ENCODE measurements at regions not wholly inside any gene's neighbourhood (a gene's known extent, or its start where the extent isn't known, plus 50 kb on each side); places are given as distances from the start of the nearest gene placed in this dataset.

- Histone ChIP-seq H3K4me3 (ENCODE audit: low read length) (no peak overlapping the region), H3K27ac (ENCODE audit: low read length) (no peak overlapping the region), H3K27me3 (ENCODE audit: control insufficient read depth, insufficient read depth, low read length) (no peaks in the 10 kb centered on the region), H3K4me1 (ENCODE audit: control insufficient read depth, insufficient read depth, low read length) (no peaks in the 10 kb centered on the region), H3K9me3 (ENCODE audit: control insufficient read depth, insufficient read depth, low read length) (peaks cover 3% of the 10 kb centered on the region), H3K36me3 (ENCODE audit: control insufficient read depth, insufficient read depth, low read length) (no peaks in the 10 kb centered on the region)
- DNase-seq (no peak), ATAC-seq (no peak)
- intact Hi-C loops (cut with micrococcal nuclease): no loop called here
- 20% methylated on average over 1 of the region's 1 CpG for WGBS (ENCODE audit: insufficient coverage)
- no peak for TF ChIP-seq CTCF (IDR thresholded peaks at IDR 0.05)
- Mint-ChIP-seq H3K27ac (no peak overlapping the region), H3K27me3 (ENCODE audit: low read depth in 2 of 2) (no peaks in the 10 kb centered on the region), H3K4me1 (no peaks in the 10 kb centered on the region), H3K9me3 (peaks cover 5 to 16% of the 10 kb centered on the region in 2 donors), H3K4me3 (no peak overlapping the region), H3K36me3 (no peaks in the 10 kb centered on the region)
Measured at GRCh38 chr11:41609511-41609910, 150.1 kb upstream of the LRRC4C start.

GRCh38 chr11:41612415-41612814 lies 153.0 kb upstream of the LRRC4C start:
- TF ChIP-seq CTCF (IDR thresholded peaks at IDR 0.05): no peak
- ATAC-seq (no peak), DNase-seq (no peak)
- H3K36me3 ChIP-seq (ENCODE audit: control insufficient read depth, insufficient read depth, low read length): no peaks in the 10 kb centered on the region
- Mint-ChIP-seq H3K27ac (no peak overlapping the region), H3K27me3 (ENCODE audit: low read depth in 2 of 2) (no peaks in the 10 kb centered on the region), H3K36me3 (peaks cover 7% of the 10 kb centered on the region), H3K4me3 (no peak overlapping the region), H3K4me1 (no peaks in the 10 kb centered on the region), H3K9me3 (peaks cover 13 to 25% of the 10 kb centered on the region in 2 donors)
- no peak overlapping the region for H3K4me3 ChIP-seq (ENCODE audit: low read length)
- peaks cover 3% of the 10 kb centered on the region for H3K9me3 ChIP-seq (ENCODE audit: control insufficient read depth, insufficient read depth, low read length)
- H3K4me1 ChIP-seq (ENCODE audit: control insufficient read depth, insufficient read depth, low read length): no peaks in the 10 kb centered on the region
- 57% methylated on average over 1 of the region's 1 CpG for WGBS (ENCODE audit: insufficient coverage)
- H3K27me3 ChIP-seq (ENCODE audit: control insufficient read depth, insufficient read depth, low read length): no peaks in the 10 kb centered on the region
- intact Hi-C loops (cut with micrococcal nuclease): no loop called here
- H3K27ac ChIP-seq (ENCODE audit: low read length): no peak overlapping the region

GRCh38 chr11:41613326-41613725 lies 153.9 kb upstream of the LRRC4C start:
- ATAC-seq: no peak
- H3K36me3 ChIP-seq (ENCODE audit: control insufficient read depth, insufficient read depth, low read length): no peaks in the 10 kb centered on the region
- H3K9me3 ChIP-seq (ENCODE audit: control insufficient read depth, insufficient read depth, low read length): peaks cover 3% of the 10 kb centered on the region
- H3K9me3 Mint-ChIP-seq: peaks cover 13 to 25% of the 10 kb centered on the region in 2 donors
- no peaks in the 10 kb centered on the region for H3K27me3 ChIP-seq (ENCODE audit: control insufficient read depth, insufficient read depth, low read length)
- H3K4me1 ChIP-seq (ENCODE audit: control insufficient read depth, insufficient read depth, low read length): no peaks in the 10 kb centered on the region
- intact Hi-C loops (cut with micrococcal nuclease): no loop called here
- no peak overlapping the region for H3K27ac ChIP-seq (ENCODE audit: low read length)
- no peak overlapping the region for H3K27ac Mint-ChIP-seq
- WGBS (ENCODE audit: insufficient coverage): 73% methylated on average over 1 of the region's 1 CpG
- TF ChIP-seq CTCF (IDR thresholded peaks at IDR 0.05): no peak
- H3K4me1 Mint-ChIP-seq: no peaks in the 10 kb centered on the region
- no peak overlapping the region for H3K4me3 Mint-ChIP-seq
- no peak overlapping the region for H3K4me3 ChIP-seq (ENCODE audit: low read length)
- H3K27me3 Mint-ChIP-seq (ENCODE audit: low read depth in 2 of 2): no peaks in the 10 kb centered on the region
- H3K36me3 Mint-ChIP-seq: peaks cover 7% of the 10 kb centered on the region
- DNase-seq: no peak

- DNase-seq (no peak), ATAC-seq (no peak)
- peaks cover 23% of the 10 kb centered on the region for H3K9me3 ChIP-seq (ENCODE audit: control insufficient read depth, insufficient read depth, low read length)
- Mint-ChIP-seq H3K27me3 (ENCODE audit: low read depth in 2 of 2) (no peaks in the 10 kb centered on the region), H3K4me3 (no peak overlapping the region), H3K4me1 (no peaks in the 10 kb centered on the region), H3K9me3 (peaks cover 13 to 24% of the 10 kb centered on the region in 2 donors), H3K27ac (no peak overlapping the region), H3K36me3 (no peaks in the 10 kb centered on the region)
- H3K36me3 ChIP-seq (ENCODE audit: control insufficient read depth, insufficient read depth, low read length): no peaks in the 10 kb centered on the region
- H3K27ac ChIP-seq (ENCODE audit: low read length): no peak overlapping the region
- no peaks in the 10 kb centered on the region for H3K4me1 ChIP-seq (ENCODE audit: control insufficient read depth, insufficient read depth, low read length)
- intact Hi-C loops (cut with micrococcal nuclease): no loop called here
- WGBS (ENCODE audit: insufficient coverage): 91% methylated on average over 32 of the region's 32 CpGs
- H3K27me3 ChIP-seq (ENCODE audit: control insufficient read depth, insufficient read depth, low read length): no peaks in the 10 kb centered on the region
- no peak for TF ChIP-seq CTCF (IDR thresholded peaks at IDR 0.05)
- H3K4me3 ChIP-seq (ENCODE audit: low read length): no peak overlapping the region
Measured at GRCh38 chr11:41622707-41623359, 163.4 kb upstream of the LRRC4C start.

Measured in natural killer cell (primary cell).